HL-60 (cell line): ENCODE measurements at regions not wholly inside any gene's neighbourhood (a gene's known extent, or its start where the extent isn't known, plus 50 kb on each side); places are given as distances from the start of the nearest gene placed in this dataset.

ENCODE experiments used
- DNase-seq, 2 experiments: peaks; one replicate each; pipeline ENCODE4 v3.0.0-alpha.2; 2010 to 2020; ENCODE audit warnings: low read depth in 1 of 2, low spot score in 1 of 2
- H3K27ac ChIP-seq: fragments of 250-450 bp; sonication (Bioruptor Pico); replicated peaks from 2 replicates; pipeline ENCODE4 v1.5.1; 2020; ENCODE audit warnings: mild to moderate bottlenecking, moderate library complexity
- H3K27me3 ChIP-seq: fragments of 250-450 bp; sonication (Bioruptor Pico); 2 replicates; pipeline ENCODE4 v1.5.1; 2021; ENCODE audit warnings: mild to moderate bottlenecking, moderate library complexity; ENCODE audit not compliant: insufficient read depth, poor library complexity, severe bottlenecking
- H3K4me3 ChIP-seq: replicated peaks from 2 replicates; pipeline ENCODE4 v1.5.1; 2011; ENCODE audit warnings: mild to moderate bottlenecking, control low read depth, low read length; ENCODE audit not compliant: insufficient read depth
- GABPA ChIP-seq: IDR thresholded peaks from 2 replicates; pipeline ENCODE4 v1.6.1; 2012; ENCODE audit warnings: low read depth
- POLR2AphosphoS5 ChIP-seq: IDR thresholded peaks from 2 replicates; pipeline ENCODE4 v1.6.1; 2012; ENCODE audit warnings: low read depth
- REST ChIP-seq: IDR thresholded peaks from 2 replicates; pipeline ENCODE4 v1.6.1; 2012; ENCODE audit warnings: low read depth; ENCODE audit not compliant: insufficient replicate concordance
- SPI1 ChIP-seq: IDR thresholded peaks from 2 replicates; pipeline ENCODE4 v1.6.1; 2012; ENCODE audit warnings: low read depth, mild to moderate bottlenecking, borderline replicate concordance
- TF ChIP-seq, protein P1 (sequence below): IDR thresholded peaks from one replicate; pipeline ENCODE4 v1.5.1; 2011; ENCODE audit warnings: low read length, control low read depth, inconsistent platforms; ENCODE audit not compliant: insufficient read depth

DNA sequence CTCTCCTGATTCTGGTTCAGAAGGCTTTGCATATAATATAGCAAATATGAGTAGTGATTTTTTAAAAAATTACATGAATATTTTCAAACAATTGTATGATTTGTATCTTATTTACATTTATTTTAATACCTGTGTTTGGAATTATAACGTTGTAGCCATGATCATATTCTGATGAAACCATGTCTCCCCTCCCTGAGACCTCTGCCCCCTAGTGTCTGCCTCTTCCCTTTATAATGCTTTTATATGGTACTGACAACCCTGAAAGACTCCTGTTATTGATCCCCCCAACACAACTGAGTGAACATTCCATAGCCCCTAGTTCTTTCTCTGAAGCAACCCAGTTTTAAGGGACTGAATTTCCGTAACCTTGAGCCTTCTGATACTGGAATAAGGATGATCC lies 187.4 kb downstream of the SOX3 start:
- no peak overlapping the region for H3K4me3 ChIP-seq
- no peak overlapping the region for H3K27ac ChIP-seq
- H3K27me3 ChIP-seq: no peaks in the 10 kb centered on the region
- DNase-seq: no peak
- TF ChIP-seq SPI1: no peak
- no peak for TF ChIP-seq GABPA
- TF ChIP-seq POLR2AphosphoS5: no peak
- TF ChIP-seq, protein P1, sequence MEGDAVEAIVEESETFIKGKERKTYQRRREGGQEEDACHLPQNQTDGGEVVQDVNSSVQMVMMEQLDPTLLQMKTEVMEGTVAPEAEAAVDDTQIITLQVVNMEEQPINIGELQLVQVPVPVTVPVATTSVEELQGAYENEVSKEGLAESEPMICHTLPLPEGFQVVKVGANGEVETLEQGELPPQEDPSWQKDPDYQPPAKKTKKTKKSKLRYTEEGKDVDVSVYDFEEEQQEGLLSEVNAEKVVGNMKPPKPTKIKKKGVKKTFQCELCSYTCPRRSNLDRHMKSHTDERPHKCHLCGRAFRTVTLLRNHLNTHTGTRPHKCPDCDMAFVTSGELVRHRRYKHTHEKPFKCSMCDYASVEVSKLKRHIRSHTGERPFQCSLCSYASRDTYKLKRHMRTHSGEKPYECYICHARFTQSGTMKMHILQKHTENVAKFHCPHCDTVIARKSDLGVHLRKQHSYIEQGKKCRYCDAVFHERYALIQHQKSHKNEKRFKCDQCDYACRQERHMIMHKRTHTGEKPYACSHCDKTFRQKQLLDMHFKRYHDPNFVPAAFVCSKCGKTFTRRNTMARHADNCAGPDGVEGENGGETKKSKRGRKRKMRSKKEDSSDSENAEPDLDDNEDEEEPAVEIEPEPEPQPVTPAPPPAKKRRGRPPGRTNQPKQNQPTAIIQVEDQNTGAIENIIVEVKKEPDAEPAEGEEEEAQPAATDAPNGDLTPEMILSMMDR: no peak
- TF ChIP-seq REST: no peak

DNA sequence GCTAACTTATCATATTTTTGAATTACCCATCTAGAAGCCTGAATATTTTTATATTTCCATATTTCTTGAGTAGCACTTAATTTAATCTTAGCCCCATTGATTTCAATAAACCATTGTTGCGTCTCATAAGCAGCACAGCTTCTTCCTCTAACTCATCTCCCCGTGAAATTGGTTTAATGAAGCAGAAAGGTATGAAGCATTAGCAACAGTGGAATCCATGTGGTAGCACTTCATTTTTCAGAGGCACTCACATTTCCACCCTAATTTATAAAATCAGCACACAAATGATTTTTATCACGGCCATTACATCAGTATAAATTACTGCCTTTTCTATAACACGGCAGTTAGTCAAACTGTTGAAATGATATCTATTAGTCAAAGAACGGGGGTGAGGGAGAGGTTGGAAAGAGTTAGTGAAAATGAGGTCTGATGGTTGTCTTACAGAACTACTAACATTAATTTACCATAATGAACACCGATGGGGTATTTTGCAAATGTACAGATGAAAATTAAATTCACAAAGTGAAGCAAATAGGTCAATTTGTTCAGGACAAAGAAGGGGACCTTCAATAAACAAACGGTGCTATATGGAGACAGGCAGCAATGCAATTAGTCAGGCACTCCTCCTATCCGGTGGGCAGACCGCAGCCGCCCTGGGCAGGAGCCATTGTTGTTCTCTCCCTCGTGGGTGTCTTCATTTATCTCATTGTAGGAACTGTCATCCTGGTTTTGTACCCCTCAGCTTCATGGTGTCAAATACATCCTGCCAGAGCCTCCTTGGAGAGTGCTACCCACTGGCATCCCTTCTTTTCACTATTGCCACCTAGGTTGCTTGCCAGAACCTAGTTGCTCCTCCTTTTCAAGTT lies 205.7 kb downstream of the SOX3 start:
- Histone ChIP-seq H3K27ac (no peak overlapping the region), H3K27me3 (no peaks in the 10 kb centered on the region), H3K4me3 (no peak overlapping the region)
- no peak for TF ChIP-seq POLR2AphosphoS5
- DNase-seq: no peak

DNA sequence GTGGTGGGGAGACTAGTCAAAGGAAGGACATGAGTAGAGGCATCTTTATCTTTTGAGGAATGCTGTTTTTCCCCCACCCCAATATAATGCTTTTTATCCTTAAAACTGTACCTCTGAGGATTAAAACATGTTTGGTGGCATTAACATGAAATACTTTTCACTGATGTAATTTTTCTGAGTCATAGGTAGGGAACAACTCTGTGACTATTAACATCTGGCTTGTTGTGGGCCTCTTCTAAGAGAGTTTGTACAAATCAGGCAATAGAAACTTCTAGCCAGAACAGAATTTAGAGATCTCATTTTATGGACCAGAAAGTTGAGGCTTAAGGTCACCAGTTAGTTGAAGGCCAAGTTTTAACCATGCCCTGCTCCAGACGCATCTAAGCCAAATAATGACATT lies 207.6 kb downstream of the SOX3 start:
- no peak for DNase-seq
- TF ChIP-seq SPI1 (no peak), REST (no peak), POLR2AphosphoS5 (no peak), GABPA (no peak)
- TF ChIP-seq, protein P1: no peak

GRCh38 chrX:140292961-140293360 lies 211.9 kb downstream of the SOX3 start:
- no peak overlapping the region for H3K27ac ChIP-seq
- no peak for DNase-seq
- H3K27me3 ChIP-seq: no peaks in the 10 kb centered on the region
- no peak overlapping the region for H3K4me3 ChIP-seq
- TF ChIP-seq GABPA (no peak), POLR2AphosphoS5 (no peak), REST (no peak), SPI1 (no peak)
- TF ChIP-seq, protein P1: no peak

More for the DNA sequence above, 207.6 kb downstream of the SOX3 start:
- H3K27me3 ChIP-seq: no peaks in the 10 kb centered on the region
- H3K4me3 ChIP-seq: no peak overlapping the region
- H3K27ac ChIP-seq: no peak overlapping the region
